Upper lobe of left lung (tissue), 6 donors: ENCODE measurements at regions not wholly inside any gene's neighbourhood (a gene's known extent, or its start where the extent isn't known, plus 50 kb on each side); places are given as distances from the start of the nearest gene placed in this dataset.

Experiments
- ATAC-seq, 2 donors: fragments of 200-7000 bp; cut with Tn5 transposase; one replicate each; pipeline ENCODE4 v1.9.1; 2022; ENCODE audit warnings: mild to moderate bottlenecking in 2 of 2, moderate library complexity in 2 of 2; ENCODE audit not compliant: low FRiP score in 2 of 2
- DNase-seq, 2 donors: peaks; one replicate each; pipeline ENCODE4 v3.0.0-alpha.2; 2019 to 2020
- H3K27ac ChIP-seq, 4 donors: fragments of 200-600 bp; sonication (generic); one replicate each; pipeline ENCODE4 v1.5.1; 2016 to 2019
- H3K27me3 ChIP-seq, 4 donors: fragments of 200-600 bp; sonication (generic); one replicate each; pipeline ENCODE4 v1.5.1; 2017 to 2019
- H3K36me3 ChIP-seq, 4 donors: fragments of 200-600 bp; sonication (generic); one replicate each; pipeline ENCODE4 v1.5.1; 2016 to 2019
- H3K4me1 ChIP-seq, 4 donors: fragments of 200-600 bp; sonication (generic); one replicate each; pipeline ENCODE4 v1.5.1; 2018 to 2019
- H3K4me3 ChIP-seq, 4 donors: fragments of 200-600 bp; sonication (generic); one replicate each; pipeline ENCODE4 v1.5.1; 2017 to 2019; ENCODE audit warnings: mild to moderate bottlenecking in 2 of 4, moderate library complexity in 1 of 4
- H3K9me3 ChIP-seq, 4 donors: fragments of 200-600 bp; sonication (generic); one replicate each; pipeline ENCODE4 v1.5.1; 2018 to 2019
- CTCF ChIP-seq, 6 experiments: fragments of 450-650 bp in 4 of 6; fragments of 200-600 bp in 2 of 6; sonication (generic) in 2 of 6; IDR thresholded peaks; one replicate each; pipeline ENCODE4 v1.5.1; 2016 to 2019; ENCODE audit warnings: antibody characterized with exemption in 6 of 6
- EP300 ChIP-seq, 4 donors: sonication (generic); formaldehyde crosslinking; IDR thresholded peaks; one replicate each; pipeline ENCODE4 v1.5.1; 2017; ENCODE audit warnings: antibody characterized with exemption in 4 of 4, control low read depth in 2 of 4
- POLR2A ChIP-seq, 4 donors: fragments of 450-650 bp; IDR thresholded peaks; one replicate each; pipeline ENCODE4 v1.5.1; 2016 to 2017; ENCODE audit warnings: antibody characterized with exemption in 4 of 4, mild to moderate bottlenecking in 2 of 4
- POLR2AphosphoS5 ChIP-seq, 2 donors: sonication (generic); formaldehyde crosslinking; IDR thresholded peaks; one replicate each; pipeline ENCODE4 v1.5.1; 2017; ENCODE audit warnings: antibody characterized with exemption in 2 of 2
- WGBS, 2 donors: methylation state at CpG; one replicate each; pipeline ENCODE4 v1.1.5; 2017 to 2018; 5-methylcytosine and 5-hydroxymethylcytosine counted together
- donor health status: DM: no; HTN: no; CAD: no; lungs with moderate emphysema.
- donor health status: DM: no; HTN: yes; CAD: no; lungs with severe emphysema.

GRCh38 chr12:102602521-102602920 is 122.2 kb upstream of the IGF1 start:
- Histone ChIP-seq H3K9me3 (no peaks in the 10 kb centered on the region), H3K36me3 (no peaks in the 10 kb centered on the region), H3K27me3 (no peaks in the 10 kb centered on the region), H3K27ac (no peak overlapping the region), H3K4me3 (no peak overlapping the region), H3K4me1 (no peaks in the 10 kb centered on the region)
- ATAC-seq: no peak
- no peak for DNase-seq
- TF ChIP-seq CTCF (IDR thresholded peaks at IDR 0.05) (no peak), EP300 (IDR thresholded peaks at IDR 0.05) (no peak), POLR2A (IDR thresholded peaks at IDR 0.05) (no peak), POLR2AphosphoS5 (IDR thresholded peaks at IDR 0.05) (no peak)
- 77% methylated on average over 1 of the region's 1 CpG; no CpG with 5 or more reads in 1 of the 2 donors for WGBS, 2 donors

GRCh38 chr12:102601621-102602020 is 121.3 kb upstream of the IGF1 start:
- Histone ChIP-seq H3K4me3 (no peak overlapping the region), H3K4me1 (no peaks in the 10 kb centered on the region), H3K9me3 (no peaks in the 10 kb centered on the region), H3K36me3 (no peaks in the 10 kb centered on the region), H3K27me3 (no peaks in the 10 kb centered on the region), H3K27ac (no peak overlapping the region)
- DNase-seq (no peak), ATAC-seq (no peak)
- TF ChIP-seq POLR2A (IDR thresholded peaks at IDR 0.05) (no peak), EP300 (IDR thresholded peaks at IDR 0.05) (no peak), POLR2AphosphoS5 (IDR thresholded peaks at IDR 0.05) (no peak), CTCF (IDR thresholded peaks at IDR 0.05) (no peak)
- 86 to 88% methylated on average over 5 of the region's 5 CpGs for WGBS, 2 donors

- Histone ChIP-seq H3K4me3 (no peak overlapping the region), H3K9me3 (no peaks in the 10 kb centered on the region), H3K36me3 (no peaks in the 10 kb centered on the region), H3K4me1 (no peaks in the 10 kb centered on the region), H3K27ac (no peak overlapping the region), H3K27me3 (no peaks in the 10 kb centered on the region)
- TF ChIP-seq POLR2AphosphoS5 (IDR thresholded peaks at IDR 0.05) (no peak), POLR2A (IDR thresholded peaks at IDR 0.05) (no peak), CTCF (IDR thresholded peaks at IDR 0.05) (no peak), EP300 (IDR thresholded peaks at IDR 0.05) (no peak)
- 40 to 76% methylated on average over 1 to 2 of the region's 2 CpGs for WGBS, 2 donors
- ATAC-seq: no peak
- DNase-seq: no peak
These were observed 116.3 kb upstream of the IGF1 start for GRCh38 chr12:102596687-102597086.

- TF ChIP-seq CTCF (IDR thresholded peaks at IDR 0.05) (no peak), POLR2A (IDR thresholded peaks at IDR 0.05) (no peak), POLR2AphosphoS5 (IDR thresholded peaks at IDR 0.05) (no peak), EP300 (IDR thresholded peaks at IDR 0.05) (no peak)
- no peak overlapping the region for H3K4me3 ChIP-seq
- no peaks in the 10 kb centered on the region for H3K9me3 ChIP-seq
- H3K36me3 ChIP-seq: no peaks in the 10 kb centered on the region
- ATAC-seq (no peak), DNase-seq (peak in 1 of 2 donors; percentile 50)
- 79 to 85% methylated on average over 3 to 8 of the region's 8 CpGs for WGBS, 2 donors
- H3K27ac ChIP-seq: no peak overlapping the region
- no peaks in the 10 kb centered on the region for H3K27me3 ChIP-seq
- no peaks in the 10 kb centered on the region for H3K4me1 ChIP-seq
These were observed 115.7 kb upstream of the IGF1 start for GRCh38 chr12:102596031-102596430.

- 89 to 92% methylated on average over 10 of the region's 10 CpGs for WGBS, 2 donors
- TF ChIP-seq POLR2AphosphoS5 (IDR thresholded peaks at IDR 0.05): no peak
- TF ChIP-seq CTCF (IDR thresholded peaks at IDR 0.05): no peak
- no peak for TF ChIP-seq POLR2A (IDR thresholded peaks at IDR 0.05)
- no peak for TF ChIP-seq EP300 (IDR thresholded peaks at IDR 0.05)
- no peak for ATAC-seq
- no peaks in the 10 kb centered on the region for H3K36me3 ChIP-seq
- no peaks in the 10 kb centered on the region for H3K27me3 ChIP-seq
- no peak overlapping the region for H3K4me3 ChIP-seq
- H3K27ac ChIP-seq: no peak overlapping the region
- H3K9me3 ChIP-seq: no peaks in the 10 kb centered on the region
- DNase-seq: peak in 1 of 2 donors; percentile 15
- H3K4me1 ChIP-seq: no peaks in the 10 kb centered on the region
These were observed 115.0 kb upstream of the IGF1 start for GRCh38 chr12:102595315-102595714.
